Esophagus muscularis mucosa (tissue), 3 donors: ENCODE measurements at regions not wholly inside any gene's neighbourhood (a gene's known extent, or its start where the extent isn't known, plus 50 kb on each side); places are given as distances from the start of the nearest gene placed in this dataset.

ENCODE experiments used
- CTCF ChIP-seq, 3 experiments: fragments of 200-600 bp in 2 of 3; fragments of 450-650 bp in 1 of 3; sonication (generic) in 2 of 3; IDR thresholded peaks; one replicate each; pipeline ENCODE4 v1.5.1; 2017 to 2019; ENCODE audit warnings: antibody characterized with exemption in 3 of 3, mild to moderate bottlenecking in 2 of 3, moderate library complexity in 1 of 3
- POLR2A ChIP-seq: fragments of 450-650 bp; IDR thresholded peaks from one replicate; pipeline ENCODE4 v1.6.1; 2017; ENCODE audit warnings: antibody characterized with exemption, moderate library complexity, mild to moderate bottlenecking, low read depth
- POLR2AphosphoS5 ChIP-seq, 2 donors: sonication (generic); formaldehyde crosslinking; IDR thresholded peaks; one replicate each; pipeline ENCODE4 v1.6.1; 2017; ENCODE audit warnings: antibody characterized with exemption in 2 of 2

- TF ChIP-seq CTCF (IDR thresholded peaks at IDR 0.05), result no peak
- TF ChIP-seq POLR2A, result no peak
- no peak for TF ChIP-seq POLR2AphosphoS5 (IDR thresholded peaks at IDR 0.05)
Observed at GRCh38 chr2:217270485-217271121, 410.7 kb upstream of the TNP1 start.
